HG03025 (cell line): ENCODE measurements at regions not wholly inside any gene's neighbourhood (a gene's known extent, or its start where the extent isn't known, plus 50 kb on each side); places are given as distances from the start of the nearest gene placed in this dataset.

Source experiments
- ATAC-seq: cut with Tn5 transposase; IDR thresholded peaks from one replicate; pipeline ENCODE4 v1.9.1; 2021; ENCODE audit warnings: mild to moderate bottlenecking, moderate library complexity; ENCODE audit not compliant: unreplicated experiment, low FRiP score

GRCh38 chr21:41653954-41654491 is 112.8 kb downstream of the RIPK4 start:
- ATAC-seq, result no peak

- no peak for ATAC-seq
Observed at GRCh38 chr21:41653243-41653953, 113.5 kb downstream of the RIPK4 start.

GRCh38 chr21:41651830-41652229 is 115.0 kb downstream of the RIPK4 start:
- no peak for ATAC-seq

- no peak for ATAC-seq
Observed at GRCh38 chr21:41651406-41651805, 115.4 kb downstream of the RIPK4 start.

- ATAC-seq, result no peak
Observed at GRCh38 chr21:41650526-41651145, 116.2 kb downstream of the RIPK4 start.

GRCh38 chr21:41648591-41649031 is 118.2 kb downstream of the RIPK4 start:
- ATAC-seq, result no peak

GRCh38 chr21:41647806-41648561 is 118.9 kb downstream of the RIPK4 start:
- no peak for ATAC-seq

GRCh38 chr21:41643246-41643966 is 123.4 kb downstream of the RIPK4 start:
- ATAC-seq, result no peak

GRCh38 chr21:41641821-41642701 is 124.8 kb downstream of the RIPK4 start:
- no peak for ATAC-seq

- no peak for ATAC-seq
Observed at GRCh38 chr21:41641510-41641815, 125.4 kb downstream of the RIPK4 start.

GRCh38 chr21:41640748-41641509 is 125.9 kb downstream of the RIPK4 start:
- ATAC-seq, result no peak

- ATAC-seq, result no peak
Observed at GRCh38 chr21:41639766-41640165, 127.1 kb downstream of the RIPK4 start.

GRCh38 chr21:41639336-41639735 is 127.5 kb downstream of the RIPK4 start:
- ATAC-seq, result no peak

- no peak for ATAC-seq
Observed at GRCh38 chr21:41638201-41638790, 128.6 kb downstream of the RIPK4 start.

- no peak for ATAC-seq
Observed at GRCh38 chr21:41636636-41637630, 129.0 kb upstream of the TMPRSS2 start.

- ATAC-seq, result no peak
Observed at GRCh38 chr21:41635874-41636273, 127.9 kb upstream of the TMPRSS2 start.

GRCh38 chr21:41634858-41635257 is 126.9 kb upstream of the TMPRSS2 start:
- no peak for ATAC-seq
